ENCODE measurements at regions not wholly inside any gene's neighbourhood (a gene's known extent, or its start where the extent isn't known, plus 50 kb on each side); places are given as distances from the start of the nearest gene placed in this dataset.

GRCh38 chr16:17705847-17706246 is 235.1 kb upstream of the XYLT1 start:
- Histone ChIP-seq H3K36me3 (ENCODE audit: control insufficient read depth, low read length) (no peaks in the 10 kb centered on the region), H3K27me3 (ENCODE audit: control insufficient read depth, low read length) (no peaks in the 10 kb centered on the region), H3K27ac (ENCODE audit: low read depth, low read length) (no peak overlapping the region), H3K4me1 (ENCODE audit: control insufficient read depth, low read length) (no peaks in the 10 kb centered on the region), H3K9me2 (replicated peaks; ENCODE audit: control insufficient read depth, low read length) (no peaks in the 10 kb centered on the region), H3F3A (ENCODE audit: control insufficient read depth, insufficient read depth) (no peaks in the 10 kb centered on the region), H3K4me3 (ENCODE audit: low read length) (no peak overlapping the region), H3K4me2 (ENCODE audit: low read length) (no peak overlapping the region), H4K20me1 (ENCODE audit: control insufficient read depth, insufficient read depth, low read depth, low read length) (no peaks in the 10 kb centered on the region), H3K79me2 (ENCODE audit: control insufficient read depth, low read length) (no peaks in the 10 kb centered on the region), H3K9me3 (ENCODE audit: control insufficient read depth, insufficient read depth, low read length) (no peaks in the 10 kb centered on the region)
- TF ChIP-seq EZH2phosphoT487 (IDR thresholded peaks at IDR 0.05; ENCODE audit: borderline replicate concordance, low read length), result no peak
- TF ChIP-seq CTCF (IDR thresholded peaks at IDR 0.05; ENCODE audit: low read depth, low read length, poor library complexity, severe bottlenecking), result no peak

DNA sequence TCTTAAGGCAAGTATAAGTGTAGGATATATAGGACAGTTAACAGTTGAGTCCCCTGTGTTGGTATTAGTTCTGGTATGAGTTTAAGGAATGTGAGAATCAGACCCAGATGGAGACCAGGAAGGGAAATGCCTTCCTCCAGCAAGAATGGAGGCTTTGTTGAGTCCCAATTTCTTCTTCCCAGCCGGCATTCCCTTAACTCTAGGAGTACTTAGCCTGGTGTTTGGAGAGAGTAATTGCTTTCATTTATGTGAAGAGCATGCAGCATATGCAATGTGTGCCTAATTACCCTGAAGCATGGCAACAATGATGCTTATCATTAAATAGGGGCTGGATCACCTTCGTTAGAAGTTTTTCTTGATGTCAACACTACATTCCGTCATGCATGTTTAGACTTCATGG is 225.9 kb upstream of the XYLT1 start:
- Histone ChIP-seq H3K4me2 (ENCODE audit: low read length) (no peak overlapping the region), H3K4me1 (ENCODE audit: control insufficient read depth, low read length) (no peaks in the 10 kb centered on the region), H3K9me2 (replicated peaks; ENCODE audit: control insufficient read depth, low read length) (no peaks in the 10 kb centered on the region), H4K20me1 (ENCODE audit: control insufficient read depth, insufficient read depth, low read depth, low read length) (no peaks in the 10 kb centered on the region), H3F3A (ENCODE audit: control insufficient read depth, insufficient read depth) (no peaks in the 10 kb centered on the region), H3K27ac (ENCODE audit: low read depth, low read length) (no peak overlapping the region), H3K4me3 (ENCODE audit: low read length) (no peak overlapping the region), H3K79me2 (ENCODE audit: control insufficient read depth, low read length) (no peaks in the 10 kb centered on the region), H3K27me3 (ENCODE audit: control insufficient read depth, low read length) (no peaks in the 10 kb centered on the region), H3K36me3 (ENCODE audit: control insufficient read depth, low read length) (no peaks in the 10 kb centered on the region), H3K9me3 (ENCODE audit: control insufficient read depth, insufficient read depth, low read length) (no peaks in the 10 kb centered on the region)
- no peak for TF ChIP-seq EZH2phosphoT487 (IDR thresholded peaks at IDR 0.05; ENCODE audit: borderline replicate concordance, low read length)
- TF ChIP-seq CTCF (IDR thresholded peaks at IDR 0.05; ENCODE audit: low read depth, low read length, poor library complexity, severe bottlenecking), result no peak

GRCh38 chr16:17692484-17692883 is 221.7 kb upstream of the XYLT1 start:
- Histone ChIP-seq H3K27me3 (ENCODE audit: control insufficient read depth, low read length) (0 out of 2 replicates have a peak, but pooled peaks cover 2% of the 10 kb centered on the region), H3K4me1 (ENCODE audit: control insufficient read depth, low read length) (no peaks in the 10 kb centered on the region), H3K36me3 (ENCODE audit: control insufficient read depth, low read length) (no peaks in the 10 kb centered on the region), H3K4me3 (ENCODE audit: low read length) (no peak overlapping the region), H3K9me2 (replicated peaks; ENCODE audit: control insufficient read depth, low read length) (no peaks in the 10 kb centered on the region), H3F3A (ENCODE audit: control insufficient read depth, insufficient read depth) (no peaks in the 10 kb centered on the region), H3K27ac (ENCODE audit: low read depth, low read length) (no peak overlapping the region), H4K20me1 (ENCODE audit: control insufficient read depth, insufficient read depth, low read depth, low read length) (no peaks in the 10 kb centered on the region), H3K79me2 (ENCODE audit: control insufficient read depth, low read length) (no peaks in the 10 kb centered on the region), H3K4me2 (ENCODE audit: low read length) (no peak overlapping the region), H3K9me3 (ENCODE audit: control insufficient read depth, insufficient read depth, low read length) (no peaks in the 10 kb centered on the region)
- no peak for TF ChIP-seq CTCF (IDR thresholded peaks at IDR 0.05; ENCODE audit: low read depth, low read length, poor library complexity, severe bottlenecking)
- no peak for TF ChIP-seq EZH2phosphoT487 (IDR thresholded peaks at IDR 0.05; ENCODE audit: borderline replicate concordance, low read length)

DNA sequence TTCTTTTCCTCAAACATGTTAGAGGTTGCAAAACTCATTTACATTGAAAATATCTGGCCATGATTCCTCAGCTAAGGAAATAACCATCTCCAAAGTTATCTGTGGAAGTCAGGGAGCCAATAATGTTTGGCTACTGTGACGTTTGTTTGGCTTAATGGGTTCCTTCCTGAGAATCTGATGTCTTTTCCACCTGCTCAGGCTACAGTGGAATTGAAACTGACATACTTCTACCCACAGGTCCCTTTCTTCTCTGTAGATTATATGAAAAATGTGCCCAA is 221.1 kb upstream of the XYLT1 start:
- H3K27ac ChIP-seq (ENCODE audit: low read depth, low read length), result no peak overlapping the region
- H3K4me1 ChIP-seq (ENCODE audit: control insufficient read depth, low read length), result no peaks in the 10 kb centered on the region
- 0 out of 2 replicates have a peak, but pooled peaks cover 2% of the 10 kb centered on the region for H3K27me3 ChIP-seq (ENCODE audit: control insufficient read depth, low read length)
- H3K79me2 ChIP-seq (ENCODE audit: control insufficient read depth, low read length), result no peaks in the 10 kb centered on the region
- H4K20me1 ChIP-seq (ENCODE audit: control insufficient read depth, insufficient read depth, low read depth, low read length), result no peaks in the 10 kb centered on the region
- H3K4me3 ChIP-seq (ENCODE audit: low read length), result no peak overlapping the region
- no peaks in the 10 kb centered on the region for H3K9me3 ChIP-seq (ENCODE audit: control insufficient read depth, insufficient read depth, low read length)
- H3F3A ChIP-seq (ENCODE audit: control insufficient read depth, insufficient read depth), result no peaks in the 10 kb centered on the region
- no peaks in the 10 kb centered on the region for H3K36me3 ChIP-seq (ENCODE audit: control insufficient read depth, low read length)
- no peak overlapping the region for H3K4me2 ChIP-seq (ENCODE audit: low read length)
- H3K9me2 ChIP-seq (replicated peaks; ENCODE audit: control insufficient read depth, low read length), result no peaks in the 10 kb centered on the region
- TF ChIP-seq EZH2phosphoT487 (IDR thresholded peaks at IDR 0.05; ENCODE audit: borderline replicate concordance, low read length) (no peak), CTCF (IDR thresholded peaks at IDR 0.05; ENCODE audit: low read depth, low read length, poor library complexity, severe bottlenecking) (no peak)
